Fibroblast of mammary gland (primary cell): ENCODE measurements at regions not wholly inside any gene's neighbourhood (a gene's known extent, or its start where the extent isn't known, plus 50 kb on each side); places are given as distances from the start of the nearest gene placed in this dataset.

Source experiments
- DNase-seq: peaks from one replicate; pipeline ENCODE4 v3.0.0-alpha.2; 2010; ENCODE audit warnings: low read depth
- H3K4me3 ChIP-seq: 2 replicates; pipeline ENCODE4 v1.5.1; 2011; ENCODE audit warnings: low read depth, mild to moderate bottlenecking, low read length, moderate library complexity; ENCODE audit not compliant: control insufficient read depth
- CTCF ChIP-seq: conservative IDR thresholded peaks from 2 replicates; pipeline ENCODE4 v1.5.1; 2011; ENCODE audit warnings: low read depth, low read length, inconsistent platforms; ENCODE audit not compliant: control insufficient read depth, insufficient read depth

GRCh38 chr12:115144425-115144824, 460.4 kb upstream of the TBX3 start:
- DNase-seq: no peak
- TF ChIP-seq CTCF: no peak
- no peak overlapping the region for H3K4me3 ChIP-seq

- peak; percentile 33 for DNase-seq
- no peak overlapping the region for H3K4me3 ChIP-seq
- no peak for TF ChIP-seq CTCF
Measured at GRCh38 chr12:115140981-115141655, 457.1 kb upstream of the TBX3 start.

GRCh38 chr12:115137812-115138521, 454.0 kb upstream of the TBX3 start:
- DNase-seq: no peak
- H3K4me3 ChIP-seq: no peak overlapping the region
- TF ChIP-seq CTCF: no peak

GRCh38 chr12:115135800-115136211, 451.8 kb upstream of the TBX3 start:
- TF ChIP-seq CTCF: no peak
- no peak overlapping the region for H3K4me3 ChIP-seq
- DNase-seq: peak; percentile 19

- no peak for TF ChIP-seq CTCF
- no peak for DNase-seq
- no peak overlapping the region for H3K4me3 ChIP-seq
Measured at GRCh38 chr12:115134298-115134697, 450.3 kb upstream of the TBX3 start.

GRCh38 chr12:115132905-115133304, 448.9 kb upstream of the TBX3 start:
- DNase-seq: no peak
- TF ChIP-seq CTCF: no peak

GRCh38 chr12:115132145-115132544, 448.2 kb upstream of the TBX3 start:
- no peak for TF ChIP-seq CTCF
- H3K4me3 ChIP-seq: no peak overlapping the region
- DNase-seq: no peak

More at GRCh38 chr12:115132905-115133304, 448.9 kb upstream of the TBX3 start:
- H3K4me3 ChIP-seq: no peak overlapping the region
